ENCODE measurements at regions not wholly inside any gene's neighbourhood (a gene's known extent, or its start where the extent isn't known, plus 50 kb on each side); places are given as distances from the start of the nearest gene placed in this dataset.

- TF ChIP-seq, protein P1, sequence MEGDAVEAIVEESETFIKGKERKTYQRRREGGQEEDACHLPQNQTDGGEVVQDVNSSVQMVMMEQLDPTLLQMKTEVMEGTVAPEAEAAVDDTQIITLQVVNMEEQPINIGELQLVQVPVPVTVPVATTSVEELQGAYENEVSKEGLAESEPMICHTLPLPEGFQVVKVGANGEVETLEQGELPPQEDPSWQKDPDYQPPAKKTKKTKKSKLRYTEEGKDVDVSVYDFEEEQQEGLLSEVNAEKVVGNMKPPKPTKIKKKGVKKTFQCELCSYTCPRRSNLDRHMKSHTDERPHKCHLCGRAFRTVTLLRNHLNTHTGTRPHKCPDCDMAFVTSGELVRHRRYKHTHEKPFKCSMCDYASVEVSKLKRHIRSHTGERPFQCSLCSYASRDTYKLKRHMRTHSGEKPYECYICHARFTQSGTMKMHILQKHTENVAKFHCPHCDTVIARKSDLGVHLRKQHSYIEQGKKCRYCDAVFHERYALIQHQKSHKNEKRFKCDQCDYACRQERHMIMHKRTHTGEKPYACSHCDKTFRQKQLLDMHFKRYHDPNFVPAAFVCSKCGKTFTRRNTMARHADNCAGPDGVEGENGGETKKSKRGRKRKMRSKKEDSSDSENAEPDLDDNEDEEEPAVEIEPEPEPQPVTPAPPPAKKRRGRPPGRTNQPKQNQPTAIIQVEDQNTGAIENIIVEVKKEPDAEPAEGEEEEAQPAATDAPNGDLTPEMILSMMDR (IDR thresholded peaks at IDR 0.05), result no peak
- no peak for TF ChIP-seq POLR2A (IDR thresholded peaks at IDR 0.05)
Measured at GRCh38 chr12:90173499-90174197, 465.0 kb upstream of the ATP2B1 start.

Data from thyroid gland (tissue), 4 donors.